GM23248 (cell line): ENCODE measurements at regions not wholly inside any gene's neighbourhood (a gene's known extent, or its start where the extent isn't known, plus 50 kb on each side); places are given as distances from the start of the nearest gene placed in this dataset.
"Not testable (repeated sequence)": the region's sequence is repeated elsewhere in the genome, so short reads cannot be mapped to it uniquely, and the experiment has no call there.

Experiments used
- DNase-seq: peaks from one replicate; pipeline ENCODE4 v3.0.0-alpha.2; 2015
- H2AFZ ChIP-seq: fragments of 200-600 bp; sonication (generic); 2 replicates; pipeline ENCODE4 v1.6.1; 2016; ENCODE audit warnings: antibody characterized with exemption
- H3F3A ChIP-seq: fragments of 200-600 bp; sonication (generic); 2 replicates; pipeline ENCODE4 v1.6.1; 2016; ENCODE audit warnings: mild to moderate bottlenecking, antibody characterized with exemption, mixed run types; ENCODE audit not compliant: insufficient read depth
- H3K27ac ChIP-seq: fragments of 200-600 bp; sonication (generic); 2 replicates; pipeline ENCODE4 v1.5.1; 2016; ENCODE audit warnings: mild to moderate bottlenecking
- H3K27me3 ChIP-seq: fragments of 200-600 bp; sonication (generic); replicated peaks from 2 replicates; pipeline ENCODE4 v1.6.1; 2016; ENCODE audit warnings: mild to moderate bottlenecking; ENCODE audit not compliant: insufficient read depth
- H3K36me3 ChIP-seq: fragments of 200-600 bp; sonication (generic); 2 replicates; pipeline ENCODE4 v1.6.1; 2016; ENCODE audit warnings: low read depth, mild to moderate bottlenecking
- H3K4me1 ChIP-seq: fragments of 200-600 bp; sonication (generic); 2 replicates; pipeline ENCODE4 v1.6.1; 2016; ENCODE audit warnings: mild to moderate bottlenecking; ENCODE audit not compliant: insufficient read depth
- H3K4me2 ChIP-seq: fragments of 200-600 bp; sonication (generic); one replicate; pipeline ENCODE4 v1.6.1; 2016; ENCODE audit warnings: mild to moderate bottlenecking; ENCODE audit not compliant: unreplicated experiment
- H3K4me3 ChIP-seq: fragments of 200-600 bp; sonication (generic); 2 replicates; pipeline ENCODE4 v1.5.1; 2016; ENCODE audit warnings: mild to moderate bottlenecking
- H3K79me2 ChIP-seq: fragments of 200-600 bp; sonication (generic); 2 replicates; pipeline ENCODE4 v1.6.1; 2016; ENCODE audit warnings: mild to moderate bottlenecking; ENCODE audit not compliant: insufficient read depth
- H3K9ac ChIP-seq: fragments of 200-600 bp; sonication (generic); 2 replicates; pipeline ENCODE4 v1.6.1; 2016; ENCODE audit warnings: mild to moderate bottlenecking
- H3K9me2 ChIP-seq: fragments of 200-600 bp; sonication (generic); 2 replicates; pipeline ENCODE4 v1.6.1; 2016; ENCODE audit warnings: mixed run types, mild to moderate bottlenecking, moderate library complexity; ENCODE audit not compliant: insufficient read depth
- H3K9me3 ChIP-seq: fragments of 200-600 bp; sonication (generic); one replicate; pipeline ENCODE4 v1.6.1; 2017; ENCODE audit warnings: low read depth
- H4K20me1 ChIP-seq: fragments of 200-600 bp; sonication (generic); 2 replicates; pipeline ENCODE4 v1.6.0; 2016; ENCODE audit not compliant: insufficient read depth
- EZH2 ChIP-seq: fragments of 200-600 bp; sonication (generic); IDR thresholded peaks from 2 replicates; pipeline ENCODE4 v1.6.1; 2018; ENCODE audit warnings: antibody characterized with exemption, mild to moderate bottlenecking; ENCODE audit not compliant: insufficient read depth, poor library complexity, severe bottlenecking
- EZH2phosphoT487 ChIP-seq: fragments of 200-600 bp; sonication (generic); IDR thresholded peaks from 2 replicates; pipeline ENCODE4 v1.6.1; 2018; ENCODE audit warnings: antibody characterized with exemption, moderate library complexity, mild to moderate bottlenecking, low read depth; ENCODE audit not compliant: insufficient read depth
- WGBS, 2 experiments: methylation state at CpG; one replicate each; pipeline ENCODE4 v1.1.6; 2015 to 2017; ENCODE audit warnings: low lambda C conversion rate in 2 of 2, low coverage in 1 of 2; ENCODE audit errors: missing lambda C conversion rate in 2 of 2; 5-methylcytosine and 5-hydroxymethylcytosine counted together
- in situ Hi-C: fragments of 300-500 bp; cut with MboI; formaldehyde crosslinking; loops from 2 replicates; pipeline ENCODE4 v1.15.0; 2020

DNA sequence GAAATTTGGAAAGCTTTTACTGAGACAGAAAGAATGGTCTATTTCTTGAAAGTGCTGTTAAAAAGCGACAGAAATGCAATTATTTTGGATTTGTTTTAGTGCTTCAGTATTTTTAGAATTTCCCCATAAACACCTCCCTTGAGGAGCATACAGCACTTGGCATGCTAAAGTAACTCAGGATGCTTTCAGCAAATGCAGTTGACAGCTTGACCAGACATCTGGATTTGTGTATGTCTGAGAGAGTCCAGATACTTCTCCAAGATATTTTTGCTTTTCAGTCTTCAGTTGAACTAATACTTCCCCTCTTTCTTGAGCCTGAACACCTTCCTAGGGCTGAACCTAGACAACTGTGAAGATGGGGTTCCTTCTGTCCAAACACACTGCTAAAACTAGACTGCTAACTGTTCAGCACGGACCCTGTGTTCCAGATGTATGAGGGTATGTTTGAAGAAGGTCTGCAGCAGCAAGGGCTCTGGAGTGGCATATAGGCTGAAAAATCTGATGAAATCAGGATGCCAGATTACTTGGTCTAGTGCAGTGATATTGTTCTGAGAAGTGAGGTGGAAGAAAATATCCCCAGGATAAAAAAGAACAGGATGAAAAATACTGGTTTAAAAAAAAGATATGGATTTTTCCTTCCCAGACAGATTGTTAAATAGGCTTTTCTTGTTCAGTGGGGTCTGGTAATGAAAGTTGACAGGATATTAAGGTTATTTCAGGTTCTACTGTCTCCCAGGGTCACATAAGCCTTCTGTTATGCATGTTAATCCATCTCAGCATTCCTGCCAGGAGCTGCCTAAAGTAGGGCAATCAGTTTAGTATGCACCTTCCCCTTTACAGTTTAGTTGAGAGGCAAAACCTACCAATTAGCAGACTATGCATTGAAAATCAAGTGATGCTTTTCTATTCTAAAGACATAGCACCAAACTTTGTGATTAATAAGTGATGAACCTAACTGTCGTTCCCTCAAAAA is 516.9 kb upstream of the TBL1XR1 start:
- TF ChIP-seq EZH2phosphoT487 = no peak
- no peak for TF ChIP-seq EZH2
- Histone ChIP-seq H4K20me1 (no peaks in the 10 kb centered on the region), H3K4me2 (no peak overlapping the region), H2AFZ (peak overlapping the region; percentile 75), H3K4me1 (peaks cover 8% of the 10 kb centered on the region), H3K79me2 (no peaks in the 10 kb centered on the region), H3K36me3 (no peaks in the 10 kb centered on the region), H3K4me3 (no peak overlapping the region), H3F3A (no peaks in the 10 kb centered on the region), H3K27ac (no peak overlapping the region), H3K9me3 (no peaks in the 10 kb centered on the region), H3K9me2 (no peaks in the 10 kb centered on the region), H3K9ac (no peak overlapping the region), H3K27me3 (no peaks in the 10 kb centered on the region)
- 49 to 55% methylated on average over 3 of the region's 3 CpGs for WGBS, 2 experiments
- DNase-seq = no peak
- in situ Hi-C loops = no loop called here

DNA sequence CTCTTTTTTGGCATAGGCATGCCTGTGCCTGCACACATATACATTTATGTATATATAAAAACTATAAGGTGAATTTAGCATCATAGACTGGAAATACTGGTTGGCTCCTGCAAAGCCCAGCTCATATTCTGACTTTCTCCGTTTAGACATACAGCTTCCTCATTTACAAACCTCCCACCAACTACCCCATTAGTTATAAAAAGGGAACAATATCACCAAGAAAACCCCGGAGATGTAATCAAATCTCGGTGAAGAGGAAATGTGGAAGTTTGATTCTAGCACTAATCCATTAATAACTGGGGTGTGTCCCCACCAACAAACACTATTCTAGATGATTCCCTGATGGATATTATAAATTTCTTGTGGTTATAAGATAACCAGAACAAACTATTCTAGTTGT is 517.7 kb upstream of the TBL1XR1 start:
- Histone ChIP-seq H3K9ac (no peak overlapping the region), H3K27ac (no peak overlapping the region), H3K4me1 (peaks cover 8% of the 10 kb centered on the region), H3K27me3 (no peaks in the 10 kb centered on the region), H3K9me3 (no peaks in the 10 kb centered on the region), H2AFZ (no peak overlapping the region; the same call in 1 of the 2 replicates), H3F3A (no peaks in the 10 kb centered on the region), H3K79me2 (no peaks in the 10 kb centered on the region), H3K36me3 (no peaks in the 10 kb centered on the region), H3K4me3 (no peak overlapping the region), H3K4me2 (no peak overlapping the region), H4K20me1 (no peaks in the 10 kb centered on the region), H3K9me2 (no peaks in the 10 kb centered on the region)
- no peak for DNase-seq
- no peak for TF ChIP-seq EZH2phosphoT487
- no peak for TF ChIP-seq EZH2
- WGBS, 2 experiments = 66 to 77% methylated on average over 3 of the region's 3 CpGs
- in situ Hi-C loops = no loop called here

DNA sequence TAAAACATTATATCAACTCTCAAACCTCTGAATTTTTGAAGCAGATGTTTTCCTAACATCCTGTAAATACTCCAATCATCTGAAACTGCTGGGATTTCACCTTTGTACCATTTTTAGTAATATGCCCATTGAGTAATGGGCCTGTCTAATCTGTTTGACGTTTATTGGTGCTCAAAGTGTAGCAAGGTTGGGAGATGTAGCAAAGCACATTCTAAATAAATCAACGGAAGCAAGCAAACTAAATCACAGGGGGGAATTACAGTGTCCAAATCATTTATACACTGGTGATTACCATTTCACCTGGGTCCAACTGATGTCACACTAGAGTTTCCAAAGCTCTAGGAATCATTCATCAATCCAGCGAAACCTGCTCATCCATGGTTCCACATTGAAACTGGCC is 518.7 kb upstream of the TBL1XR1 start:
- H3K27ac ChIP-seq = no peak overlapping the region
- no peak for DNase-seq
- 92 to 94% methylated on average over 3 of the region's 3 CpGs for WGBS, 2 experiments
- no peaks in the 10 kb centered on the region for H3K79me2 ChIP-seq
- no peak overlapping the region for H2AFZ ChIP-seq
- TF ChIP-seq EZH2 (no peak), EZH2phosphoT487 (no peak)
- H3K4me1 ChIP-seq = peaks cover 8% of the 10 kb centered on the region
- no peaks in the 10 kb centered on the region for H3F3A ChIP-seq
- no peaks in the 10 kb centered on the region for H3K36me3 ChIP-seq
- H3K4me3 ChIP-seq = no peak overlapping the region
- H4K20me1 ChIP-seq = no peaks in the 10 kb centered on the region
- no peak overlapping the region for H3K9ac ChIP-seq
- H3K9me3 ChIP-seq = no peaks in the 10 kb centered on the region
- H3K4me2 ChIP-seq = no peak overlapping the region
- in situ Hi-C loops = no loop called here
- no peaks in the 10 kb centered on the region for H3K27me3 ChIP-seq
- no peaks in the 10 kb centered on the region for H3K9me2 ChIP-seq

DNA sequence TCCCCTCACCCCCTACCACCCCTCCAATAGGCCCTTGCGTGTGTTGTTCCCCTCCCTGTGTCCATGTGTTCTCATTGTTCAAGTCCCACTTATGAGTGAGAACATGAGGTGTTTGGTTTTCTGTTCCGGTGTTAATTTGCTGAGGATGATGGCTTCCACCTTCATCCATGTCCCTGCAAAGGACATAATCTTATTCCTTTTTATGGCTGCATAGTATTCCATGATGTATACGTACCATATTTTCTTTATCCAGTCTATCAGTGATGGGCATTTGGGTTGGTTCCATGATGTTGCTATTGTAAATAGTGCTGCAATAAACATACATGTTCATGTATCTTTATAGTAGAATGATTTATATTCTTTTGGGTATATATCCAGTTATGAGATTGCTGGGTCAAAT is 523.6 kb upstream of the TBL1XR1 start:
- H3K9ac ChIP-seq, H3K9me3 ChIP-seq, H3K9me2 ChIP-seq, DNase-seq, H3K4me1 ChIP-seq, H3K36me3 ChIP-seq, H2AFZ ChIP-seq, H3K27me3 ChIP-seq, H3K4me2 ChIP-seq, H3F3A ChIP-seq, H3K27ac ChIP-seq, H4K20me1 ChIP-seq, H3K79me2 ChIP-seq, H3K4me3 ChIP-seq, in situ Hi-C loops: not testable (repeated sequence)
- 83 to 85% methylated on average over 3 of the region's 3 CpGs for WGBS, 2 experiments
